HG03520 (cell line): ENCODE measurements at regions not wholly inside any gene's neighbourhood (a gene's known extent, or its start where the extent isn't known, plus 50 kb on each side); places are given as distances from the start of the nearest gene placed in this dataset.

Experiments used
- ATAC-seq: cut with Tn5 transposase; IDR thresholded peaks from one replicate; pipeline ENCODE4 v1.9.1; 2021; ENCODE audit warnings: mild to moderate bottlenecking, moderate library complexity; ENCODE audit not compliant: unreplicated experiment

DNA sequence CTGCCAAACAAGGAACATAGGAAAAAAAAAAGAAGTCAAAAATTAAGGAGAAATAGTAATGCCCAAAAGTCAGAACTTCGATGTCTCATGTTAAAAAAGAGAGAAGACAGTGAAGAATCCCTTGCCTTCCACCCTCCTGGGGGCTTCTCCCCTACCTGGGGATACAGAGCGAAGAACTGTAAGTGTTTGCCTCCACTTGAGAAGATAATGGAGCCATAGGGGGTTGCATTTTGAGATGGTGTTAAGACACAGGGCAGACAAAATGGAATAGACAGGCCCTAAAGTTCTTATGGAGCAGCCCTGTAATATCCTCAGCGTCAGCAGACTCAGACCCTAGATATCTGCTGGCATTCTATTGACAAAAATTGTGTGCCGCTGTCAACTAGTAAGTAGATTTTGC lies 222.2 kb upstream of the MAP3K7 start:
- no peak for ATAC-seq

DNA sequence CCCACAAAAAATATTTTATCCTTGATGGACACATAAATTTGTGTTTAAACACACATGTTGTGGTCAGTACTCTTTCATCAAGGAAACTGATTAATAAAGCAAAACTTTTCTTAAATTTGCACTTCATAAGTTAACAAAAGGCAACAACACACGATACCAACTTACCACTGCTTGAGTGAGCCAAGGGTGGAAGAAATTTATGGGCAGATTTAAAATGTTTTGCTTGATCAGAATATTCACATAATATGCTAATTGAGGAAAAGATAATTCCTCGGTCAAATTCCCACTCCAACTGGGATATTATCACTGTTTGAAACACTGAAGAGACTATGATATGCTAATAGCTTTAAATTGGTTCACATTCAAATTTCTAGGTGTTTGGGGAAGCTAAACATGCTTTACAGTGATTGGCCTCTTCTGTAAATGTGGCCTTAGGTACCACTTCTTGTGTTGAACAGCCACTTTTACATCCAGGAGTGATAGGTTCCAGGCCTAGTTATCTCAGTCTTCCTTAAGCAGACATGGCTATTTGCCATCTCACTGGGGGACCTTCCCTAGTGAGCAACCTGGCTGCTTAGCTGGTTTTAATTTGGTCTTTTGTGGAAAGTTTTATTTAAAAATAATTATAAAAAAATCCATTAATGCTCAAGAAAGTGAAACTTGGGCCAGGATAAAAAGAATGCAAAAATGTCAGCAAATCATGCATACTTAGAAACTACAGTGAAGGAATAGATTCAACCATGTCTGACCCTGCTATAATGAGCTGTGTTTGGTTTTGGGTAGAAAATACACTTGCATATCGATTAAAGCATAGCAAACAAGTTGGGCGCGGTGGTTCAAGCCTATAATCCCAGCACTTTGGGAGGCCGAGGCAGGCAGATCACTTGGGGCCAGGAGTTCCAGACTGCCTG lies 221.2 kb upstream of the MAP3K7 start:
- ATAC-seq = no peak

DNA sequence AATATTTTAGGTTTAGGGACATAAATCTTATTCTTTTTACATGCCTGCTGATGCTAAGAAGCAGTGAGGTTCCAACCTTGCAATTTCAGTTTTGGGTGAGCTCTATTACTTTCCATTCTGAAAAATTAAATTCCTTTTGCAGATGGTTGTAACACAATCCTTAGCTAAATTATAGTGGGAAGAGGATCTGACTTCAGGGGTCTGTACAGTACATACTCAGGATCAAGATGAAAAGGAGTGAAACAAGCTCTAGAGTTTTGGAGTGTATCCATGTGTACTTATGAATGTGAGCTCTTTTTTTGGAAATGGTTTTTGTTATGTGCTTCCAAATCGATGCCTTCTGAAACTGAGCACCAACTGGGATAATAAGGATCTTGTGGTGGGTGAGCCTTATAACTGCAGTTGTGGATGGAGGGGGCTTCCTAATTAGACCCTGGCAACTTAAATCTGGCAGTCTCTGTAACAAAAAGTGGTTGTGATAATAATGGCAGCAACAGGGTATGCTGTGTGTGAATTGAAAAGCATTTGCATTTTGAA lies 218.8 kb upstream of the MAP3K7 start:
- ATAC-seq = no peak

DNA sequence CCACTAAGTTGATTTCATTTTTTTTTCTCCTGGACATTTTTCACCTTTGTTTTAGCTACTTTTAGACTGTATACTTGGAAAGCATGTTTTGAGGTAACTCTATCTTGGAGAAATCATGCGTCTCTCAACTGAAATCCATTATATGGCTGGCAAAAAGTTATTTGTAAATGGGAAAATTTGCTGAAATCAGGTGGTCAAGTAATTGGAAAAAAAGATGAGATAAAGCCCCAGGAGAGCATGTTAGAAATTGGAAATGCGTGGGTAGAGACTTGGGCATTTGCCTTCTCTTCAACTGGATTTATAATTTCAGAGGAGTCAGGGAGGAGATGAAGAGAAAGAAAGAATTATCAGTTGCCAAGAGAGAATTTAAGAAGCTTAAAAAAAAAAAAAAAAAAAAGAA lies 217.1 kb upstream of the MAP3K7 start:
- ATAC-seq = no peak

DNA sequence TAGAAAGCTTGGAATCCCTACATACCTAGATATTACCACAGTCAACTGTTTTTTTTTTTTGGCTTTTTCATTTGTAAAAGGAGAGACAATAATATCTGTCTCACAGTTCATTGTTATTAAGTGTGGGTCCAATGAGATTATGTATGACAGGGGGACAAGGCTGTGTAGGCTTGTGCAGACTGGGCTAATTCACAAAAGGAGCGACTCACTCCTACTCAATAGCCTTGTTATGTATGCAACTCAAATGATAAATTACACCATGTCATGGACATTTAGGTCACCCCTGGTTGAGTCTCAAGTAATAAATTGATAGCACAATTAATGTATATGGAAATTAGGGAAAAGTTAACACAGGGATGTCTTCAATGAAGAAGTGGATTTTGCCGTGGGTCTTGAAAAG lies 208.2 kb upstream of the MAP3K7 start:
- ATAC-seq = no peak

DNA sequence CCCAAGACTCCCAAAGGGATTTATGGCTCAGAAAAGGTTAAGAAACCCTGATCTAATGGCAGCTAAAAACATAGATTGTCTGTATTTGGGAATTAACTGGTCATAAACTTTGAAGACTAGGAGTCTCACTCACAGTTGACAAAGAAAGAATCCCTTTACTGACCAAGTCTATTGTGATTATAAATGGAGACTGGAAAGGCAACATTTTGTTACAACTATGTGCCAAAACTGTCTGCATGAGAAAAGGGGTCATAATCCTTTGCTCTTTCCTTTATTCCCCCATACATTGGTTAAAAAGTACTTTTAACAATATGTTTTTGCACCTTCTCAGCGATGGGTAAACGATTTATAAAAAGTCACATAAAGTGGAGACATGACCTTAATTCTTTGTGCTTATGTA lies 206.9 kb upstream of the MAP3K7 start:
- no peak for ATAC-seq

DNA sequence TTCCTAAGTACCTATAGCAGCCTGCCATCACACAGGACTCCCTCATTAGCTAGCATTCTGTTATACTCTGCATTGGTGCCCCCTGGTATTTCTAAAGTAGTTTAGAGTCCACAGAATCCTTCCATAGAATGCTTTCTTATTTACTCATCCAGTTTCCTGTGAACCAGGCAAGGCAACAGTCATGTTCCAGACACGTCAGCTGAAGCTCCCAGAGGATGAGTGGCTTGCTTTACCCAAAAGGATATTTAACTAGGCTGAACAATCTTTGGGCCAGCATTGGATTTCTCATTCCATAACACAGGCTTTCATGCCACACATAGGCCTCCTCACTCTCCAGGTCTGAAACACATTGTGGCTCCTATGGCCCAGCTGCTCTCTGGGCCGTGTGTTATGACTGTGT lies 203.8 kb upstream of the MAP3K7 start:
- no peak for ATAC-seq

DNA sequence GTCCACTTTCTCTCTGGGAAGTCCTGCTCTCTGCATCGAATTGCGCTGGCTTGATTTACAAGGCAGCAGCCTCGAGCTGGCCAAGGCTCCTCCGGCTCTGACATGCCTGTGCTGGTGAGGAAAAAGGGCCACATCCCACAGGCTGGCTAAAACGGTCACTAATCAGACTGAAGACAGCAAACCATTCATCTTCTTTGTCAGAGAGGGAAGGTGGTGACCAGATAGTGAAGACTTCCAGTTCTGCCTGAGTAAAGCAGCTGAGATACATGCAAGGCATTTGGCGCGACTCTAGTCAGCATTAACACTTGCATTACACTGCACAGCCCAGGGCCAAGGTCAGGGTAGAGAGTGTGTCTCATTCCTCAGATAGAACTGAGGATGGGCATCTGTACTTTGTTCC lies 203.2 kb upstream of the MAP3K7 start:
- ATAC-seq = no peak

DNA sequence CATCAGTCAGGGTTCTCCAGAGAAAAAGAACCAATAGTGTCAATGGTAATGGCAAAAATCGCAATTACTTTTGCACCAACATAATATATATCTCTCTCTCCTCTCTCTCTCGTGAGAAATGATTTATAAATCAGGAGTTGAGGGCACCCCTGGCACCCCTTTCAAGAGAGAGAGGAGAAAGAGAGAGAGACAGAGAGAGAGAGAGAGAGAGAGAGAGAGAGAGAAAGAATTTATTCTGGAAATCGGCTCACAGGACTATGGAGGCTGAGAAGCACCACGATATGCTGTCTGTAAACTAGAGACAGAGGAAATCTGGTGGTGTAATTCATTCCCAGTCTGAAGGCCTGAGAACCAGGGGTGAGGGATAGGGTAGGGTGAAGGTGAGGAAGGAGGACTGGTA lies 201.9 kb upstream of the MAP3K7 start:
- ATAC-seq = no peak

DNA sequence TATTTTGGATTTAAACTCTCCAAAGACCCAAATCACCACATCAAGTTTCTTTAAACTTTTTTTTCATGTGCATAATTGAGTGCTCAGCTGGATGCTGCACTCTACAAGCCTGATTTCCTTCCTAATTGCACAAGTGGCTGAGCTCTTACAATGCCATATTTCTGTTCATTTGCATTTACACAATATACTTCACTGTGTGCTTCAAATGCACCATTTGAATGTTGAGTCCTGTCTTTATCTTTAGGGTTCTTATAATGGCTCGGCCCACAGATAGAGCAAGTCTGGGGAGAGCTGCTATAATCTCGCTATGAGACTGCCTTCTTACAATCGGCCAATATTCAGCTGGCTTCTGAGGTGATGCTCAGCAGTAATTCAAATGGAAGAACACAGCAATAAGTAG lies 200.6 kb upstream of the MAP3K7 start:
- ATAC-seq = no peak

DNA sequence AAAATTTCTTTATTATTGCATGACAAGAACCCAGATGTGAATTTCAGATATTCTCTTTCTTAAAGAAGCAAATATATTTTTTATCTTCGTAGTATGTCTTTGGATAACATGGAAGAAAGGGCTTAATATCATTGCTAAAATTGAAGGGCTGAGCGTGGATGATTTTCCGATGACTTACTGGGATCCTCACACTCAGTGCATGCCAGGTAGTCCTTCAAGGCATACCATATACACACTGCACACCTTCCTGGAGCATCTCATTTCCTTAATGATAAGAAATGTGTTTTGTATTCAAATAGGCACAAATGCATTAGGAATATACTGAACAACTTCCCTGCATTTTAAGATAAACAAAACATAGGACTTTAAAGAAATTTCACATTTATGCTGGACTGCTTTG lies 193.9 kb upstream of the MAP3K7 start:
- ATAC-seq = no peak

DNA sequence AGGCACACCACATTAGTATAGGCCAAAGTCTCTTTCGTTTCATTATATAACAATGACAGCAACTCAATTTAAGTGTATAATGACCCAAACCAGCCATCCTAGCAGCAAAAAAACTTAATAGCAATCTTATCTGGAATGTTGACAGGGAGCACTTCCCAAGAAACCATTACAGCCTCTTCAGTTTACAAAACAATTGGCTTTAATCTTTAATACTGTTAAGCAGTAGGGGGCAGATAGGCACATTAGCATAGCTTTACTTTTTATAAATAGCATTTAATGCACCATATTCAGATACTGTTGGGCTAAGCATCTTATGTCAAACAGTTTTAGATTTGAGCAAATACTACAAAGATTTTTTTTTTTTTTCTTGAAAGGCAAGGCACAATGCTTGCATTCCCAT lies 193.3 kb upstream of the MAP3K7 start:
- ATAC-seq = no peak

DNA sequence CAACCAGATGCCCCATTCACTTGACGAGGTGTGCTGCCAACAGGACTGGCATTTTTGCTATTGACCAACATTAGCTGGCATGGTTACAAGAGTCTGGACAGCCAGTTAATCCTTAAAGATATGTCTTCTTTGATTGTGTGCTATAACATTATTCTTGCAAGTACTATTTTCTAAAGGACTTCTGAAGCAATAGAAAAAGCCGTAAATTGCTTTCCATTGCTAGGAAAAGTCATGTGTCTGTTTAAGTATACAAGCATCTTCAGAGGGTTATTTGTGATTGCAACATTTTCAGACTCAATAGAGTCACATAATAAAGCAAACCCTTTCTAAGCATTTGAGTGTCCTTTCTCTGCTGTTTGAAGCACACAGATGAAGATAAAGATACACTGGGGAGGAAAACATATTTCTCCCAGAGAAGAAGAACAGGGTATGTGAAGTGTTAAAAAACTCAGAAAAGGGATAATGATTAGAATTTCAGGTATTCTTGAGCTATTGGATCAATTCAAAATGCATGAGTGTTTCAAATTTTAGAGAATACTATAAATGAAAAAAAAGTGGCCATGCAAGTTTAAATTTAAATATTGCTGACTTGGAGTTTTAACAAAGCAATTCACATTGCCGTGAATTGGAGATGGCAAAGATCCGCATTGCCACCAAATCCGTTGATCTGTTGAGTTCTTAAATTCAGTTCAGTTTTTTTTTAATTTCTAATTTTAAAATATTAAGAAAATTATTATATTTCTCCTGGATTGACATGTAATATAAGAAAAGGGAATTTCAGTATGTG lies 191.7 kb upstream of the MAP3K7 start:
- no peak for ATAC-seq

DNA sequence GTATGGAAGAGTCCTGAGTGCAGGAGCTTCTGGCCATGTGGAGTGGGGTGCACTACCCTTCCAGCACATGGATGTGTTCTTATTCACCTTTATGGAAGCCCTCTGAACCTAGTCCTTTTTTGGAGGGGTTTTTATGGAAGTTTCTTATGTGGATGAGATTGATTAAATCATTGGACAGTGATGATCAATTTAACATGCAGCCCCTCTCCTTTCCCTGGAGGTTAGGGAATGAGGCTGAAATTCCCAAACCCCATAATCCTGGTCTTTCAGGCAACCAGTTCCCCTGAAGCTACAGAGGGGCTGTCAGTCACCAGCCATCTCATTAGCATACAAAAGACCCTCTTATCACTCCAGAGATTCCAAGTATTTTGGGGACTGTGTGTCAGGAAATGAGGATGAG lies 183.9 kb upstream of the MAP3K7 start:
- ATAC-seq = no peak

DNA sequence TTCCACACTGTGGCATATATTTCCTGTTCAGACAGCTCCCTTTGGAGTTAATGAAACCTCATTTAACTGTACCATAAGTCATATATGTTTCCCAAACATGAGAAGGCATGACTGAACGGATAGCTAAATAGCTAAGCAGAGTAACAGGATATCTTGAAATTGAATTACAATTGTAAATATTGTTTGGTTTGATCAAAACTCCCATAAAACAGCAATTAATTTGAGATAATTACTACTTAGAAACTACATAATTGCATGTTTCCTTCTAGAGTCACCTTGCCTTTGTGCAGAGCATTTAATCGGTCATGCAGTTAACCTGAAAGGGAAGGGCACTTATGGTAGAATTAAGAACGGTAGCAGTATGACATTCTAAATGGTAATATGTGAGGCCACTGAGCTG lies 179.0 kb upstream of the MAP3K7 start:
- ATAC-seq = no peak

DNA sequence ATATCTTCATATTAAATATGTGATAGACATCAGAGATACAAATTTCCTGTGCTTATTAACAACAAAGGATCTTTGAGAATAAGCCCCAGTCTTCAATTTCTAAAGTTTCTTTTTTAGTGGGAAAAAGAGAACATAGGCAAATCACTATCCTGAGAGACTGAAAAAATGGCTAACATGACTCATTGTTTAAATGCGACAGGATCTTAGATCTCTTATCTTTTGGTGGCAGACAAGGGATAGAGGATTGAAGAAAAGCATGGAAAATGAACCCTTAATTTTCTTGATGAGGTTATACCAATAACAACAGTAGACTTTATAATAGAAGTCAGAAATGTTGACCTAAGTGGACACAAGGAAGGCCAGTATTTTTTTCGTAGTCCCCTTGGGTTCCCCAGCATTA lies 178.6 kb upstream of the MAP3K7 start:
- no peak for ATAC-seq

DNA sequence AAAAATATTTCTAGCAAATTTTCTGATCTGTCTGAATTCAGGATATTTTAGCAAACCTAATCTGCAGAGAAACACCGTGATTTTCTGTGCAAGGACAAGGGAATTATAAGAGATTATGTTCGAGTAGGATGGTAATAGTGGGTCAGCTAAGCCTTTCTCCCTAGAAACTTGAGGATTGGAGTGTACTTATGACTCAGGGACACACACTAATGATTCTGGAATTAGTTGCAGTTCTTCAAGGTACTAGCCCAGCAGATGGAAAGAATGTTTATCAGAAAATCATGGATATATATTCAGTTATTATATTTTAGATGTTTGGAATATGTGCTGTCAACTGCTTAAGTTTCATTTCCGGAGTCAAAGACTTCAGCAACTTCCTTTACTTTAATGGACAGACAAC lies 177.1 kb upstream of the MAP3K7 start:
- ATAC-seq = no peak

DNA sequence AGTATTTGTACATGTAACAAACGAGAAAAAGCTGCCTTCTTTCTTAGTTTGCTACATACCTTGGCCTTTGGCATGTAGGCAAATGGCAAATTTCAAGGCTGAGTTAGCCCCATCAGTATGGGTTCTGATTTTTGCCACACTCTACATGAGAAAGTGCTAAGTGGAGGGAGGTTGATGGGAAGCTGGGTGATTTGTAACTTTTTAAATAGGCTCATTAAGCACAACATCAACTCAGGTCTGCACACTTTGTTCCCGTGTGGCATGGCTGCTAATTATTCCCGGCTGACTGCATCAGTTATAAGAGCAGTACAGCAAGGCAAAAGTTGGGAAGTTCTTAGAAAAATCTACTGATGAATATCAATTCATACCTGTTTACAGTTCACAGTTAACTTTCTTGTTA lies 172.8 kb upstream of the MAP3K7 start:
- no peak for ATAC-seq

DNA sequence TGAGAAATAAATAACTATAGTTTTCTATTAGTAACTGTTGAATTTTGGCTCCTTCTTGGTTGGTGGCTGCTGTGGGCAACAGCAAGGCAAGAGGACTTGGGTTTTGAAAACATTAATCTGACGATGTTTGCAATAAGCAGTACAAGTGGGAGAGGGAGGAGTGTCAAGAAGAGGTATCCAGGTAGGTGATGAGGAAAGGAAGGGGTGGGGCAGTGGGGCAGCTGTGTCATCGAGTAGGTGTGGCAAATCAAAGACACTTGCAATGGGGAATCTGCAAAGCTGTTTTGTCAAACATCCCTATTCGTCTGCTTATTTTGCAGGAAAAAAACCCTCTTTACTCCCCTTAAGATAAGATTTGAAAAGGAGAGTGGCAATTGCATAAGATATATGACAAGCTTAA lies 171.9 kb upstream of the MAP3K7 start:
- no peak for ATAC-seq

DNA sequence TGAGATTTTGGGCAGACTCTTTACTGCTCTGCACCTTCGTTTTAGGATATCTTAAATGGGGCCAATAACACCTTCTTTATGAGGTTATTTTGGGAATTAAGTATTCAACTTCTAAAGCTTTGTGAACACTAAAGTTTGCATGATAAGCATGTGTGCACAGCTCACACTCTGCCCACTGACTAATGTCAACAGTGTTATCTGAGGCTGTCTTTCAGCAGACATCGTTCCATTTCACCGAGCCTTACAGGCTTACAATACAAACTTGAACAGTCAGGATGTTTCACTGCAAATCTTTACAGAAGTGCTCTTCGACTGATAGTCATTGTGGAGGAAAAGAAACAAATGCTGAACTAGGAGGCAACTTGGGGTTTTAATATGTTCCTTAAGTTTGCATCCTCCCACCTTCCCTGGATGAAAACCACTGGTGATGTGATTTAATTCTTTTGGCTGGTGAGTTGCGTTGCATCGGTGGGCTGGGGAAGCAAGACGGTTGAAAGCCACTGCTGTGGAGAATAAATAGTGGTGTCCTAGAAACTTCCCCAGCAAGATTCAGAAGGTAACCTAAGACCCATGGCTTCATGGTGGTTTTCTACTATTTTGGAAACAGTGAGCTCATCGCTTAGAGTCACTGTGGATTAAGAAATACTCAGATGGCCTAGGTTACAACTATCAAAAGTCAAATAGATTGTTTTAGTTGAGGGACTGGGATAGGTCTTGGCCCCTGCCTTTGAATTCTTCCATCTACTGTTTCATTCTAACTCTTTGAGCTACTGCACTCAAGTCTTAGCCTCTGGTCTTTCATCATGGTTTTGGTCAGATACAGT lies 167.2 kb upstream of the MAP3K7 start:
- ATAC-seq = no peak

DNA sequence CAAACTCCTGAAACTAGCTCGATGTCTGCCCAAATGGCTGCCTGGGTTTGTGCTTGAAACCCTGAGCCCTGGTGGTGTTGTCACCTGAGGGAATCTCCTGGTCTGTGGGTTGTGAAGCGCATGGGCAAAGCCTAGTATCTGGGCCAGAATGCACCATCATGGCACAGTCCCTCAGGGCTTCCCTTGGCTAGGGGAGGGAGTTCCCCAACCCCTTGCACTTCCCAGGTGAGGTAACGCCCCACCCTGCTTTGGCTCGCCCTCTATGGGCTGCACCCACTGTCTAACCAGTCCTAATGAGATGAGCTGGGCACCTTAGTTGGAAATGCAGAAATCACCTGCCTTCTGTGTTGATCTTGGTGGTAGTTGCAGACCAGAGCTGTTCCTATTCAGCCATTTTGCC lies 152.9 kb upstream of the MAP3K7 start:
- no peak for ATAC-seq
